GM06990 (cell line): ENCODE measurements at regions not wholly inside any gene's neighbourhood (a gene's known extent, or its start where the extent isn't known, plus 50 kb on each side); places are given as distances from the start of the nearest gene placed in this dataset.
"Not testable (repeated sequence)": the region's sequence is repeated elsewhere in the genome, so short reads cannot be mapped to it uniquely, and the experiment has no call there.

ENCODE experiments used
- DNase-seq: peaks from one replicate; pipeline ENCODE4 v3.0.0-alpha.2; 2011; ENCODE audit not compliant: insufficient read length; ENCODE audit errors: extremely low read depth
- H3K27me3 ChIP-seq: replicated peaks from 2 replicates; pipeline ENCODE4 v1.6.0; 2011; ENCODE audit warnings: low read length; ENCODE audit not compliant: control insufficient read depth, insufficient read depth
- H3K36me3 ChIP-seq: 2 replicates; pipeline ENCODE4 v1.5.1; 2011; ENCODE audit warnings: low read length; ENCODE audit not compliant: control insufficient read depth, insufficient read depth
- H3K4me3 ChIP-seq: replicated peaks from 2 replicates; pipeline ENCODE4 v1.5.1; 2011; ENCODE audit warnings: low read depth, mild to moderate bottlenecking, control low read depth, low read length

- not testable (repeated sequence) for H3K36me3 ChIP-seq, H3K4me3 ChIP-seq, H3K27me3 ChIP-seq, DNase-seq
Observed at GRCh38 chr2:111488451-111488850, 367.7 kb downstream of the BCL2L11 start.

- H3K4me3 ChIP-seq, H3K27me3 ChIP-seq, DNase-seq, H3K36me3 ChIP-seq: not testable (repeated sequence)
Observed at GRCh38 chr2:111489460-111489859, 368.7 kb downstream of the BCL2L11 start.

- not testable (repeated sequence) for H3K4me3 ChIP-seq
Observed at GRCh38 chr2:111491181-111491580, 370.5 kb downstream of the BCL2L11 start.

GRCh38 chr2:111491614-111492013, 370.9 kb downstream of the BCL2L11 start:
- DNase-seq, H3K36me3 ChIP-seq, H3K4me3 ChIP-seq, H3K27me3 ChIP-seq: not testable (repeated sequence)

More at GRCh38 chr2:111491181-111491580, 370.5 kb downstream of the BCL2L11 start:
- not testable (repeated sequence) for H3K27me3 ChIP-seq, H3K36me3 ChIP-seq, DNase-seq

- not testable (repeated sequence) for H3K27me3 ChIP-seq, DNase-seq, H3K36me3 ChIP-seq, H3K4me3 ChIP-seq
Observed at GRCh38 chr2:111492995-111493719, 372.4 kb downstream of the BCL2L11 start.

- H3K4me3 ChIP-seq, H3K36me3 ChIP-seq, DNase-seq, H3K27me3 ChIP-seq: not testable (repeated sequence)
Observed at GRCh38 chr2:111493720-111494078, 373.0 kb downstream of the BCL2L11 start.

- not testable (repeated sequence) for H3K36me3 ChIP-seq, H3K4me3 ChIP-seq, DNase-seq, H3K27me3 ChIP-seq
Observed at GRCh38 chr2:111494288-111494980, 373.7 kb downstream of the BCL2L11 start.

- not testable (repeated sequence) for H3K36me3 ChIP-seq, H3K27me3 ChIP-seq, DNase-seq, H3K4me3 ChIP-seq
Observed at GRCh38 chr2:111494981-111495315, 374.2 kb downstream of the BCL2L11 start.

GRCh38 chr2:111495636-111496035, 374.9 kb downstream of the BCL2L11 start:
- not testable (repeated sequence) for H3K4me3 ChIP-seq, DNase-seq, H3K27me3 ChIP-seq, H3K36me3 ChIP-seq

GRCh38 chr2:111496176-111496575, 375.5 kb downstream of the BCL2L11 start:
- not testable (repeated sequence) for H3K4me3 ChIP-seq, H3K27me3 ChIP-seq, H3K36me3 ChIP-seq, DNase-seq

- DNase-seq, H3K36me3 ChIP-seq, H3K4me3 ChIP-seq, H3K27me3 ChIP-seq: not testable (repeated sequence)
Observed at GRCh38 chr2:111496860-111497259, 376.1 kb downstream of the BCL2L11 start.

GRCh38 chr2:111497270-111497669, 376.6 kb downstream of the BCL2L11 start:
- DNase-seq, H3K4me3 ChIP-seq, H3K36me3 ChIP-seq, H3K27me3 ChIP-seq: not testable (repeated sequence)

GRCh38 chr2:111500536-111501062, 379.9 kb downstream of the BCL2L11 start:
- H3K4me3 ChIP-seq, H3K27me3 ChIP-seq, DNase-seq, H3K36me3 ChIP-seq: not testable (repeated sequence)

- H3K4me3 ChIP-seq, H3K36me3 ChIP-seq, H3K27me3 ChIP-seq, DNase-seq: not testable (repeated sequence)
Observed at GRCh38 chr2:111503844-111504570, 380.0 kb downstream of the ANAPC1 start.
